SIG-M5 (cell line): ENCODE measurements at regions not wholly inside any gene's neighbourhood (a gene's known extent, or its start where the extent isn't known, plus 50 kb on each side); places are given as distances from the start of the nearest gene placed in this dataset.
"Not testable (repeated sequence)": the region's sequence is repeated elsewhere in the genome, so short reads cannot be mapped to it uniquely, and the experiment has no call there.

Source experiments
- DNase-seq: peaks from one replicate; lab custom pipeline; 2025; lab: John Stamatoyannopoulos, UW

DNA sequence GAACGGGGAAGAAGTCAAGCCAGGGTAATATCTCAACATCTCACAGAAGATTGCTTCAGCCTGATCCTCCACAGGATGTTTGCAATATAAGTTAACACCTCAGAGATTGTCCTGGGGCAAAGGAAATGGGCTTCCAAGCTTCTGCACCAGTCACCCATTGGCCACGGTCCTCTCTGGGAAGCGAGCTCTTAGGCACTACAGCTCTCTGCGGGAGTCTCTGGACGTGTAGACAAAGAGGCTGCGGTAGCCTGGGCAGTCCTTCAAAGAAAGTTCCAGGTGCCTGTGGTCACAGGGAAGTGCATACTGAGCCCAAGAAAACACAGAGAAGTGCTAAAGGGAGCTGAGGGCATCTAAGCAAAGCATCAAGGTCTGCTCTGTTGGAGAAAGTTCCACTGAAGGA, 805.7 kb downstream of the DIAPH3 start:
- DNase-seq = no peak

GRCh38 chr13:59360108-59360507, 803.6 kb downstream of the DIAPH3 start:
- peak; percentile 58 for DNase-seq

- no peak for DNase-seq
Observed at GRCh38 chr13:59360916-59361315, 802.8 kb downstream of the DIAPH3 start.

GRCh38 chr13:59363313-59363712, 800.4 kb downstream of the DIAPH3 start:
- DNase-seq = no peak

DNA sequence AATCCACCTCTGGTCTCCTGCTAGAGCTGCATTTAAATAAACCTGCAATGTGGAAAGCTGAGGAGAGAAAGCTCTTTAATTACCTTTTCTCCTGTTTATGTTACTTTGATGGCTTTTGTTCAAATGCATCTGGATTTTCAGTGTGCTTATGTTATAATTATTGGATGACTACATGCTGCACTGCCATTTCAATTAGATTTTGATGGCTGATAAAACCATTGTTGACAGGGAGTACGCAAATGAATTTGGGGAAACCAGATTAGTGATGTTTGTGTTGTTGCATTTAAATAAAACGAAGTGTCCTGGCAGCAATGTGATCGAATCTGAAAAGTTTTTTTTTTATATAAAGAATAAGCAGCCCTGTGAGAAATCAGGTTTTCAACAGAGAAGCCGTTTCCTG, 799.8 kb downstream of the DIAPH3 start:
- no peak for DNase-seq

DNA sequence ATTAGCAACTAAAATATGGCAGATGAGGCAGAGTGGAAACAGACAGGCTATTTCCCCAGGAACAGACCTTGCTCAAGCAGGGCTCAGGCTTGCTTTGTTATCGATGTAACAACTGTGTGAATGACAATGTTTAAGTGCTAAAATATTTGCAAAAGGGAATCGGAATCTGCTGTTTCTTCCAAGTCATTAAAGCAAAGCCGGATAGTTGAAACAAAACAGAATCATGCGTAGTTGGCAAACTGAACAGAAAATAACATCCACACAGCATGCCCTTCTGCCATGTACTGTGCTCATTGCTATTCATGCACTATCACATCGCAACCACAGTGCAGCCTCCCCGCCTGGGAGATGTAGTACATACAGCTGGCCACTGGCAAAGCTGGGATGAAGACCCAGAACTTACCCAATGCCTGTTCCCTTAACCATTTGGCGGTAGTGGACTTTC, 799.1 kb downstream of the DIAPH3 start:
- DNase-seq = no peak

- DNase-seq = no peak
Observed at GRCh38 chr13:59367467-59367866, 796.3 kb downstream of the DIAPH3 start.

DNA sequence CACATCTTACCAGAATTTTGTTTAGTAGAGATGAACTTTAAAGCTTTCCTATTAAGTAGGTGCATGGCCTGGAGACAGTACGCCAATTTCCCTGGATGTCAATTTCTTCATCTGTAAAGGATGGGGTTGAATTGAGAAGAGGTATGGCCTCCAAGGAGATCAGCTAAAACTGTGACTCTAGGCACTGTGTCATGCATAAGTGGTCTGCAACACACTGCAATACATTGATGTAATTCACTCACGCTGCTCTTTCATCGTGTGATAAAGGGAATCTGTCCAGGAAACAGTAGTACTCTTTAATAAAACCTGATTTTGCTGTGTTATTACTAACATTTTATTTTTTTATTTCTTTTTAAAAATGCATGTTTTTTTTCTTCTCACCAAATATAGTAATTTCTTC, 795.8 kb downstream of the DIAPH3 start:
- DNase-seq = no peak

DNA sequence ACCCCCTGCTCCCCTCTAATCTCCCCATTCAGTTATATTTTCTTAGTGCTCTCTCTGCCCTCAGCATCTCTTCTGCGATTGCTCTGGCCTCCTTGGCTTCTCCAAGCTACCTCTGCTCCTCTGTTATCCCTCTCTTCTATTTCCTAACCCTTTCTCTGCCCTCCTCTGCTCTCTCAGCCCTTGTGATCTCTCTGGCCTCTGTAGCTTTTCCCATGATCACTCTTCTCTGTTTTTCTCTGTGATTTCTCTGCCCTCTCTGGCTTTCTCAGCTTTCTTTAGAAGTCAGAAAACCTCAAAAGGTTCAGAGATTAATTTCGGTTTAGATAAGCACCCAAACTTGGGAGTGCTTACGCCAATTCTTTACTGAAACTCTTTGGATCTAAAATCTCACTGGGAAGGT, 795.0 kb downstream of the DIAPH3 start:
- DNase-seq = no peak

DNA sequence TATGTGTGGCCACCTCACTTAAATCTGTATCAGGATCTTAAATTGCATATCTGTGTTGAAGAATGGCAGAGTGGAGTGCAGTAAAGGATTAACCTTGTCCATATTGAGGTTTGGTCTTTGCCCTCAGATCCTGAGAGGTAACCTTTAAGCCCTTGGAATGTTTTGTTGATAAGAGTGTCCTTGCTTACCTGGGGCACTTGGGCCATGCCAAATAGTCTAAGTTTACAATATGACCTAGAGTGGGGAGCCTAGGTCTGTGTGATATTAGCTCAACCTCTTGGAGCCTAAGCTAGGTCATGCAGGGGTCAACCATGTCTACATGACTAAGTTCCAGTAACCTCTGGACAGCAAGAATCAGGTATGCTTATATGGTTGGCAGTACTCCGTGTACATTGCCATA, 792.5 kb downstream of the DIAPH3 start:
- DNase-seq = no peak

- no peak for DNase-seq
Observed at GRCh38 chr13:59373341-59373740, 790.4 kb downstream of the DIAPH3 start.

DNA sequence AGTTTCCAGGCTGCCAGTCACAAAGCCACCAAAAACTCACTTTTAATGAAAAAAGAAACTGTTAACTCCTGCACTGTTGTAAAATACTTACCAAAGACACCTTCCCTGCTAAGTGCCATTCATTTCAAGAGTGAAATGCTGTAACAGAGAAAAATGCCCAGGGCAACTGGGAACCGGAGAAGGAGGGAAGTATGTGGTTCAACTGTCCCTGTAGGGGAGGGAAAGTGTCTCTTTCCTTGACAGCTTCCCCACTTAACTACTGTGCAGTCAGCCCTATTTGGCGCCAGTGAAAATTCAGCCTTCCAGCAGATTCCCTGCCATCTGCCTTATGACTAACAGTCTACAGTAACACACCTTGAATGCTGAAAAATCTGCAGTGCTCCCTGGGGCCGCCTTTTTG, 789.0 kb downstream of the DIAPH3 start:
- DNase-seq = no peak

DNA sequence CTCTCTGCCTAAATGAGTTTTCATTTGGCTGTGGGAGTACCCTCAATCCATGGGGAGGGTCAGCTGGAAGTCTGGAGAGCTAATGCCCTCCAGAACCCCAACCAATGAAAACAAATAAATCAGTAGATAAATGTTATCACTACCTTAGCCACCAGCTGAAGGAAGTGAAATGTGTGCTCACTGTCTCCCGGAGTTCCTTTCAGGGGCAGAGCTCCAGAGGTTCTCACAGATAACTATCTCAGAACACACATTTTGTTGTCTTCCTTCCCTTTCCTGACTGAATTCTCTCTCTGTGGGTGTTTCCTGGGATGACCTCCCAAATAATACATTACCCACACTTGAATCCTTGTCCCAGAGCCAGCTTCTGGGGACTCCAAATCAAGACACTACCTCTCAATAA, 779.6 kb downstream of the DIAPH3 start:
- DNase-seq = no peak

- DNase-seq = no peak
Observed at GRCh38 chr13:59391696-59392095, 772.0 kb downstream of the DIAPH3 start.

DNA sequence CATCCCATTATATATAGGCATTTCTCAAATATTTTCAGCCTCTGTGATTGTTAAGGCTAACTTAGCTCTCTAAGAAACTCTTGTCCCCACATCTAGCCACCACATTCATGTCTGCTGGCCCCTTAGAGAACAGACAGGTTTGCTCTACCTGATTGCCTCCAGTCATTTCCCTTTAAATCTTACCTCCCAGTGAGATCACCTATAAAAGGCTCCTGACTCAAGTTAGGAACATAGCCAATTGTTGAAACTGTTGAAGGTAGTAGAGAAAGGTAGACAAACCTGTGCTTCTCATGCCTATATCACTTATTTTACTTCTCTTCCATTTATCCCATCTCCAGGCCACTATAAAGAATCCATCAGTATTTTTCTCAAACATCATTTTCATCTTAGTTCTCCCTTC, 771.4 kb downstream of the DIAPH3 start:
- DNase-seq = no peak

DNA sequence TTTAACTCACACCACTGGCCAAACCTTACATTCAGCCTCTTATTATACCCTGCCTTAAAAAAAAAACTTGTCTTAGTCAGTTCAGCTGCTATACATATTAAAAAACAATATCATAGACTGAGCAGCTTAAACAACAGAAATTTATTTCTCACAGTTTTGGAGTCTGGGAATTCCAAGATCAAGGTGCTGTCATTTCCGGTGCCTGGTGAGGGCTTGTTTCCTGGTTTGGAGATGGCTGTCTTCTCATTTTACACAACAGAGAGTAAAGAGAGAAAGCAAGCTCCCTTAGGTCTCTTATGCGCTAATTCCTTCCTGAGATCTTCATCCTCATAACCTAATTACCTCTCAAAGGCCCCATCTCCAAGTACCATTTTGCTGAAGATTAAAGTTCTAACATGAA, 769.2 kb downstream of the DIAPH3 start:
- no peak for DNase-seq

GRCh38 chr13:59398127-59398526, 765.6 kb downstream of the DIAPH3 start:
- no peak for DNase-seq

DNA sequence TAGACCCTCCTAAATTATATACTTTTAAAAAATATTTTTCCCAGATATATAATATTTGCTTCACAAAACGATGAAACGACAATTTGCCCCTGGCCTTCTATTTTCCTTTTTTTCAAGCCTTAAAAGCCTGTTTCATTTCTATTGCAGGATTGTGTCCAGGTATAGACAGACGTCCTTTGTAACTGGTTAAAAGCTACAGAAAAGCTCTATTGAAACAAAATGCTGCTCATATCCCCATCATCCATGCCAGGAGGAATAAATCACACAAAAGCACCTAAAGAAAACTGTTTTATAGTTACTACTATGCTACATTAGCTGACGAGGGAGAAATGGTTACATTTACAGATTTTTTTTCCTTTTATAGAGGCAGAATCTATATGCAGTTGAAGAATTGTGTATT, 765.1 kb downstream of the DIAPH3 start:
- no peak for DNase-seq

DNA sequence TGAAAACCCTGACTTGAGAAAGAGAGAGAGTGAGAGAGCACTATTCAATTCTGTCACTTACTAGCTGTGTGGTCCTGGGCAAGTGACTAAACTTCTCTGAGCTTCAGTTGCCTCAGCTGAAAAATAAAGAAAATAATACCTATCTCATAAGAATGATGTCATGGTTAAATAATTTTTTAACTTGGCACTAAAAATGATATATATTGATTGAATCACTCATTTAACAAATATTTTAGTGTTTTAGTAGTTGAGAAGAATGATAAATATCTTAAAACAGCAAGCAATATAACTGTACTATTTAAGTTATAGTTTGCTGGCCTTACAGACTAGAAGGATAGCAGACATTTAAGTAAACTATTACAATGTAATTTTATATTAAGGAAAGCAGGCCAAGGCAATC, 764.2 kb downstream of the DIAPH3 start:
- no peak for DNase-seq

DNA sequence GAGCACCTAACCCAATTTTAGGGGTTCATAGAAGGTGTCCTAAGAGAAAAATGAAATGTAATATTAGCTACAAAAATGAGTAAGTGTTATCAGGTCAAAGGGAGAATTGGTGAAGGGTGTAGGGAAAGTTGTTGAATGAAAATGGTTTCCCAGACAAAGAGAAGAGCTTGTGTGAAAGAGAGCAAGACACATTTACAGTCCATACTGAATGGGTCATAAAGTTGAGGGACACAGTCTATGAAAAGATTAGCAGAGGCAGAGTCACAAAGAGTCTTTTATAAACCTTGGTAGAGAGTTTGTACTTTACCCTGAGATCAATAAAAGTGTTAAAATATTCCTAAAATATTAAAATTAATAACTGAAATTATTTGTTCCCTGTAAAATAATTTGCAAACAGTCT, 759.4 kb downstream of the DIAPH3 start:
- DNase-seq = no peak

- DNase-seq = not testable (repeated sequence)
Observed at GRCh38 chr13:59407251-59407650, 756.5 kb downstream of the DIAPH3 start.

- no peak for DNase-seq
Observed at GRCh38 chr13:59408738-59409137, 755.0 kb downstream of the DIAPH3 start.

- DNase-seq = no peak
Observed at GRCh38 chr13:59409211-59409610, 754.5 kb downstream of the DIAPH3 start.

- DNase-seq = no peak
Observed at GRCh38 chr13:59409634-59410200, 754.0 kb downstream of the DIAPH3 start.

DNA sequence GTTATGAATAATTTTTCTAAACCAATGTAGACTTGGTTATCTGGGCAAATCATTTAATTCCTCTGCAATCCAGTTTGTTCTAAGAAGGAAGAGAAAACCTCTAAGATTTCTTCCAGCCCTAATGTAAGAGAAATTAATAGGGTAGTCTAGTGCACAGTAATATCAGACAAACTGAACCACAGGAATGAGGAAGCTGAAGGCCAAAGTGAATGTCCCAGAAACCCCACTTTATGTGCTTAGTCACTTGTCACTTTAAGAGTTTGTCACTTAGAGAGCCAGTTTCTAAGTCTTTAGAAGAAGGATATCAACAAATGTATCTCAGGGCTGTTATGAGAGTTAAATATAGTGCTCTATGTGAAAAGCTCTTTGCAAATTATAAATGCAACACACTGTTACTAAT, 750.6 kb downstream of the DIAPH3 start:
- peak; percentile 63 for DNase-seq
